ENCODE measurements at regions not wholly inside any gene's neighbourhood (a gene's known extent, or its start where the extent isn't known, plus 50 kb on each side); places are given as distances from the start of the nearest gene placed in this dataset.

DNA sequence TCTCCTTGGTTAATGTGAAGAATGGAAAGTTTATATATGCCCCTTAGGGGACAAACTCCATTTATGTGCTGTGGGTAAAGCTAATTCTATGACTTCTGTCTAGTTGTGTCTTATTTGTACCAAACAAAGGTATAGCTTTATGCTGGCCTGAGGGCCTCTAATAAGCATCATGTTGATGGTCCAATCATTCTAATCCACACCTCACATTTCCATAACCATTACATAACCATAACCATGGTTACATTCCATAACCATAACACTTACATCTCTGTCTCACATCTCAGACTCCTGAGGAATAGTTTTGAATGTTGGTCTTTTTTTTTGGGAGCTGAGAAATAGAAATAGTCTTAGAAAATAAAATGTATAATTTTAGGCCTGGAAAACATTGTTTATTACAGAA is 1097.1 kb downstream of the FLRT2 start:
- TF ChIP-seq, protein P1, sequence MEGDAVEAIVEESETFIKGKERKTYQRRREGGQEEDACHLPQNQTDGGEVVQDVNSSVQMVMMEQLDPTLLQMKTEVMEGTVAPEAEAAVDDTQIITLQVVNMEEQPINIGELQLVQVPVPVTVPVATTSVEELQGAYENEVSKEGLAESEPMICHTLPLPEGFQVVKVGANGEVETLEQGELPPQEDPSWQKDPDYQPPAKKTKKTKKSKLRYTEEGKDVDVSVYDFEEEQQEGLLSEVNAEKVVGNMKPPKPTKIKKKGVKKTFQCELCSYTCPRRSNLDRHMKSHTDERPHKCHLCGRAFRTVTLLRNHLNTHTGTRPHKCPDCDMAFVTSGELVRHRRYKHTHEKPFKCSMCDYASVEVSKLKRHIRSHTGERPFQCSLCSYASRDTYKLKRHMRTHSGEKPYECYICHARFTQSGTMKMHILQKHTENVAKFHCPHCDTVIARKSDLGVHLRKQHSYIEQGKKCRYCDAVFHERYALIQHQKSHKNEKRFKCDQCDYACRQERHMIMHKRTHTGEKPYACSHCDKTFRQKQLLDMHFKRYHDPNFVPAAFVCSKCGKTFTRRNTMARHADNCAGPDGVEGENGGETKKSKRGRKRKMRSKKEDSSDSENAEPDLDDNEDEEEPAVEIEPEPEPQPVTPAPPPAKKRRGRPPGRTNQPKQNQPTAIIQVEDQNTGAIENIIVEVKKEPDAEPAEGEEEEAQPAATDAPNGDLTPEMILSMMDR (IDR thresholded peaks at IDR 0.05) = no peak
- no peak for TF ChIP-seq POLR2AphosphoS5 (IDR thresholded peaks at IDR 0.05)
- TF ChIP-seq POLR2A (IDR thresholded peaks at IDR 0.05; ENCODE audit: low read depth) = no peak
- TF ChIP-seq EP300 (IDR thresholded peaks at IDR 0.05) = no peak
